ENCODE measurements at regions not wholly inside any gene's neighbourhood (a gene's known extent, or its start where the extent isn't known, plus 50 kb on each side); places are given as distances from the start of the nearest gene placed in this dataset.

- Mint-ChIP-seq H3K4me3 (ENCODE audit: unreplicated experiment) (no peak overlapping the region), H3K36me3 (ENCODE audit: unreplicated experiment) (peaks cover 4% of the 10 kb centered on the region), H3K27me3 (ENCODE audit: unreplicated experiment) (no peaks in the 10 kb centered on the region), H3K4me1 (ENCODE audit: low read depth, unreplicated experiment) (peaks cover 4% of the 10 kb centered on the region), H3K9me3 (ENCODE audit: unreplicated experiment) (peaks cover 1% of the 10 kb centered on the region), H3K27ac (ENCODE audit: unreplicated experiment) (no peak overlapping the region)
- no peak for DNase-seq
- TF ChIP-seq CTCF (IDR thresholded peaks at IDR 0.05; ENCODE audit: partially characterized antibody, unreplicated experiment): no peak
These were observed 96.5 kb upstream of the PIAS1 start for GRCh38 chr15:67957435-67958132.

- no peak for TF ChIP-seq CTCF (IDR thresholded peaks at IDR 0.05; ENCODE audit: partially characterized antibody, unreplicated experiment)
- peaks cover 27% of the 10 kb centered on the region for H3K4me1 Mint-ChIP-seq (ENCODE audit: low read depth, unreplicated experiment)
- peaks cover 1% of the 10 kb centered on the region for H3K9me3 Mint-ChIP-seq (ENCODE audit: unreplicated experiment)
- H3K4me3 Mint-ChIP-seq (ENCODE audit: unreplicated experiment): peak overlapping the region; percentile 87
- H3K27ac Mint-ChIP-seq (ENCODE audit: unreplicated experiment): peak overlapping the region; percentile 92
- DNase-seq: peak; percentile 81
- peaks cover 3% of the 10 kb centered on the region for H3K27me3 Mint-ChIP-seq (ENCODE audit: unreplicated experiment)
- H3K36me3 Mint-ChIP-seq (ENCODE audit: unreplicated experiment): no peaks in the 10 kb centered on the region
These were observed 86.2 kb upstream of the PIAS1 start for GRCh38 chr15:67967871-67968431.

GRCh38 chr15:67968564-67968963 lies 85.6 kb upstream of the PIAS1 start:
- peaks cover 3% of the 10 kb centered on the region for H3K27me3 Mint-ChIP-seq (ENCODE audit: unreplicated experiment)
- TF ChIP-seq CTCF (IDR thresholded peaks at IDR 0.05; ENCODE audit: partially characterized antibody, unreplicated experiment): no peak
- peak overlapping the region; percentile 87 for H3K4me3 Mint-ChIP-seq (ENCODE audit: unreplicated experiment)
- no peak for DNase-seq
- H3K9me3 Mint-ChIP-seq (ENCODE audit: unreplicated experiment): peaks cover 1% of the 10 kb centered on the region
- H3K4me1 Mint-ChIP-seq (ENCODE audit: low read depth, unreplicated experiment): peaks cover 27% of the 10 kb centered on the region
- no peaks in the 10 kb centered on the region for H3K36me3 Mint-ChIP-seq (ENCODE audit: unreplicated experiment)
- peak overlapping the region; percentile 92 for H3K27ac Mint-ChIP-seq (ENCODE audit: unreplicated experiment)

GRCh38 chr15:67968966-67969365 lies 85.1 kb upstream of the PIAS1 start:
- H3K27me3 Mint-ChIP-seq (ENCODE audit: unreplicated experiment): peaks cover 3% of the 10 kb centered on the region
- H3K27ac Mint-ChIP-seq (ENCODE audit: unreplicated experiment): peak overlapping the region; percentile 92
- TF ChIP-seq CTCF (IDR thresholded peaks at IDR 0.05; ENCODE audit: partially characterized antibody, unreplicated experiment): no peak
- peaks cover 27% of the 10 kb centered on the region for H3K4me1 Mint-ChIP-seq (ENCODE audit: low read depth, unreplicated experiment)
- DNase-seq: no peak
- H3K4me3 Mint-ChIP-seq (ENCODE audit: unreplicated experiment): peak overlapping the region; percentile 72
- H3K36me3 Mint-ChIP-seq (ENCODE audit: unreplicated experiment): no peaks in the 10 kb centered on the region
- H3K9me3 Mint-ChIP-seq (ENCODE audit: unreplicated experiment): peaks cover 1% of the 10 kb centered on the region

- Mint-ChIP-seq H3K4me3 (ENCODE audit: unreplicated experiment) (peak overlapping the region; percentile 48), H3K36me3 (ENCODE audit: unreplicated experiment) (no peaks in the 10 kb centered on the region), H3K27ac (ENCODE audit: unreplicated experiment) (peak overlapping the region; percentile 70), H3K27me3 (ENCODE audit: unreplicated experiment) (peaks cover 3% of the 10 kb centered on the region), H3K4me1 (ENCODE audit: low read depth, unreplicated experiment) (peaks cover 27% of the 10 kb centered on the region), H3K9me3 (ENCODE audit: unreplicated experiment) (no peaks in the 10 kb centered on the region)
- TF ChIP-seq CTCF (IDR thresholded peaks at IDR 0.05; ENCODE audit: partially characterized antibody, unreplicated experiment): no peak
- DNase-seq: no peak
These were observed 84.2 kb upstream of the PIAS1 start for GRCh38 chr15:67969892-67970291.
